EH (cell line): ENCODE measurements at regions not wholly inside any gene's neighbourhood (a gene's known extent, or its start where the extent isn't known, plus 50 kb on each side); places are given as distances from the start of the nearest gene placed in this dataset.
"Not testable (repeated sequence)": the region's sequence is repeated elsewhere in the genome, so short reads cannot be mapped to it uniquely, and the experiment has no call there.

Source experiments
- DNase-seq: peaks from one replicate; pipeline ENCODE4 v3.0.0-alpha.2; 2015; ENCODE audit warnings: low read depth

DNA sequence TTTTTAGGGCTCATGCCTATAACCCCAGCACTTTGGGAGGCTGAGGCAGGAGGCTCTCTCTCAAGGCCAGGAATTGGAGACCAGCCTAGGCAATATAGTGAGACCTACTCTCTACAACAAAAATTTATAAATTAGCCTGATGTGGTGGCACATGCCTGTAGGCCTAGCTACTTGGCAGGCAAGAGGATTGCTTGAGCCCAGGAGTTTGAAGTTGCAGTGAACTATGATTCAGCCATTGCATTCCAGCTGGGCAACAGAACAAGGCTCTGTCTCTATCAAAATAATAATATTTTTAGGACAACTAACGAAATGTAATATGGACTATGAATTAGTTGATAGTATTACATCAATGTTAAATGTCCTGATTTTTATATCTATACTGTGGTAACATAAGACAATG lies 68.8 kb upstream of the ARID1A start:
- DNase-seq, result peak; percentile 53

DNA sequence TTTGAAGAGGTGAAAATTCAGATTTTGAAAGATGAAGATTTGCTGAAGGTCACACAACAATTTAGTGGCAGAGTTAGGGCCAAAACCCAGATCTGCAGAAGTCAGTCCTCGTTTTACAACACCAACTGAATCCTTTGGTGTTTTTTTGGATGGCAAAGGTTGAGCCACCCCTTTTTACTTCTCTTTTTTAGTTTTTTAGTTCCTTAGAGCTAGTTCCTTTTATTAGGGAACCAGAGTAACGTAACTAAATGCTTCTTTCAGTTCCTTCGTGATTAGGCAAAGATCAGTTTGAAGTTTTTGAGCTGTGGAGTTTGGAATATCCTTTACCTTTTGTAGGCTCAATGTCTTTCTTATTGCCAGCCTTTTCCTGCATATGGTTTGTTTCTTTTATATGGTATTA lies 67.9 kb upstream of the ARID1A start:
- DNase-seq, result no peak

DNA sequence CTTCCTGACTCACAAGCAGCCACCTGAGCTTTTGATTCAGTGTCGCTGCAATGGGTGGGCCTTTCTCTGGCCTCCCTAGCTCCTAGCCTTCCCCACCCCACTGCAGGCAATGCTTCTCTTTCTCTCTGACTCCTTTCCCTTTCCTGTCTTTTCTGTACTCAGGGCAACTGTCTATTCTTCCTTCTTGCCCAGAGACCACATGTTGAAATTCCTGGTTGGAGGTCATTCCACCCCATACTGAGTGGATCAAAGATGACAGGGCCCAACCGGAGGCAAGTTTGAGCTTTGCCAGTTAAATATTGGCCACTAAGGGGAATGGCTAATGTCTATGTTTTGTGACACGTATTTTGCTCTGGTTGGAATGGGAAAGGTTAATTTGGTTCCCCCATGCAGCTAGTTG lies 65.2 kb upstream of the ARID1A start:
- no peak for DNase-seq

DNA sequence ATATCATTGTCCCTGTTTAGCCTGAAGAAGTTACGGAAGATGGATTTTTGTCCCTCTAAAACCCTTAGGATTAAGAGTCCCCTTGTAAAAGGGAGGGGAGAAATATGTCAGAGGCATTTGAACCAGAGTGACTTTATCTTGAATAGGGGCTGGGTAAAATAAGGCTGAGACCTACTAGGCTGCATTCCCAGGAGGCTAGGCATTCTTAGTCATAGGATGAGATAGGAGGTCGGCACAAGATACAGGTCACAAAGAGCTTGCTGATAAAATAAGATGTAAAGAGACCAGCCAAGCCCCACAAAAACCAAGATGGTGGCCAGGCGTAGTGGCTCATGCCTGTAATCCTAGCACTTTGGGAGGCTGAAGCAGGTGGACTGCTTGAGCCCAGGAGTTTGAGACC lies 60.0 kb upstream of the ARID1A start:
- not testable (repeated sequence) for DNase-seq

DNA sequence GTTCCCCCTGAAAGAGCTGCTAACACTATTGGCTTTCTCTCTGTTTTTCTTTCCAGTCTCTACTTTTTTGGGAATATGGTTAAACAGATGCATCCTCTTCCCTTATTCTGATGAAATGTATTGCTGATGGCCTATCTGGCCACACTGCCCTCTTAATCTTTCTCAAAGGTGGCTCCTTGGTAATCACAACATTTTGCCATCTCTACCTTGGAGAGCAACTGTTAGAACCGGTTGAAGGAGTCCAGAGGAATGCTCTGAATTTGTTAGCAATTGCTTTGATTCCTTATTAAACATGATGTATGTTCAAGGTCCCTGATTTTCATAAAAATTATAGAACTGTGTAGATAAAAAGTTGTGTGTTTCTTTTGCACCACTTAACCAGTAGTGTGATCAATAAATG lies 50.1 kb upstream of the ARID1A start:
- DNase-seq, result no peak
